ENCODE measurements at regions not wholly inside any gene's neighbourhood (a gene's known extent, or its start where the extent isn't known, plus 50 kb on each side); places are given as distances from the start of the nearest gene placed in this dataset.

GRCh38 chr11:116136987-116137674 is 632.9 kb upstream of the CADM1 start:
- peaks cover 12% of the 10 kb centered on the region in 2 experiments for H3K4me1 ChIP-seq (ENCODE audit: control insufficient read depth in 1 of 2, insufficient read depth in 2 of 2, low read length in 2 of 2)
- no peaks in the 10 kb centered on the region for H3K27me3 ChIP-seq (ENCODE audit: insufficient read depth, low read length)
- no CpG with 5 or more reads among the region's 9 CpGs for WGBS (ENCODE audit: extremely low coverage, insufficient coverage, insufficient read length)
- H4K8ac ChIP-seq (ENCODE audit: low read depth, low read length): no peak overlapping the region
- H3K79me1 ChIP-seq (ENCODE audit: low read length): peaks cover 6% of the 10 kb centered on the region
- H3K18ac ChIP-seq (ENCODE audit: low read length): no peak overlapping the region
- H2BK5ac ChIP-seq (ENCODE audit: low read depth, low read length, poor library complexity): no peak overlapping the region
- H2AK5ac ChIP-seq (ENCODE audit: low read length): no peak overlapping the region
- no peak overlapping the region for H4K12ac ChIP-seq (ENCODE audit: low read depth, low read length)
- no peak overlapping the region for H3K14ac ChIP-seq (ENCODE audit: low read length)
- H2AFZ ChIP-seq (ENCODE audit: insufficient read depth, low read length, poor library complexity): no peak overlapping the region
- no peaks in the 10 kb centered on the region for H3K9me3 ChIP-seq (ENCODE audit: insufficient read depth, low read depth, low read length)
- H3K4ac ChIP-seq (ENCODE audit: low read depth, low read length): no peak overlapping the region
- no peaks in the 10 kb centered on the region for H3K79me2 ChIP-seq (ENCODE audit: control insufficient read depth, insufficient read depth, low read length, poor library complexity)
- H2BK12ac ChIP-seq (ENCODE audit: low read length): no peak overlapping the region
- H4K91ac ChIP-seq (ENCODE audit: low read depth, low read length): no peak overlapping the region
- H3K4me2 ChIP-seq (ENCODE audit: low read length): no peak overlapping the region
- no peak overlapping the region for H3K4me3 ChIP-seq (ENCODE audit: low read depth, low read length)
- H3K27ac ChIP-seq (ENCODE audit: low read depth, low read length): no peak overlapping the region
- H2BK120ac ChIP-seq (ENCODE audit: insufficient read depth, low read length, poor library complexity): no peak overlapping the region
- no peak overlapping the region for H3K9ac ChIP-seq (ENCODE audit: low read length)
- H3K36me3 ChIP-seq (ENCODE audit: control insufficient read depth in 1 of 2, insufficient read depth in 2 of 2, low read length in 2 of 2): no peaks in the 10 kb centered on the region
- no peak for DNase-seq
- H3K23ac ChIP-seq (ENCODE audit: low read length): no peak overlapping the region

GRCh38 chr11:116135891-116136290 is 631.7 kb upstream of the CADM1 start:
- H3K18ac ChIP-seq (ENCODE audit: low read length): no peak overlapping the region
- H2BK12ac ChIP-seq (ENCODE audit: low read length): no peak overlapping the region
- H4K91ac ChIP-seq (ENCODE audit: low read depth, low read length): no peak overlapping the region
- no peak overlapping the region for H4K12ac ChIP-seq (ENCODE audit: low read depth, low read length)
- H3K79me2 ChIP-seq (ENCODE audit: control insufficient read depth, insufficient read depth, low read length, poor library complexity): no peaks in the 10 kb centered on the region
- no peak overlapping the region for H3K4me2 ChIP-seq (ENCODE audit: low read length)
- H3K9ac ChIP-seq (ENCODE audit: low read length): no peak overlapping the region
- no peaks in the 10 kb centered on the region for H3K36me3 ChIP-seq (ENCODE audit: control insufficient read depth in 1 of 2, insufficient read depth in 2 of 2, low read length in 2 of 2)
- no peak overlapping the region for H3K4ac ChIP-seq (ENCODE audit: low read depth, low read length)
- no peak overlapping the region for H2BK5ac ChIP-seq (ENCODE audit: low read depth, low read length, poor library complexity)
- no peak overlapping the region for H3K27ac ChIP-seq (ENCODE audit: low read depth, low read length)
- no peak overlapping the region for H2AFZ ChIP-seq (ENCODE audit: insufficient read depth, low read length, poor library complexity)
- DNase-seq: no peak
- 100% methylated on average over 2 of the region's 2 CpGs for WGBS (ENCODE audit: extremely low coverage, insufficient coverage, insufficient read length)
- H3K4me3 ChIP-seq (ENCODE audit: low read depth, low read length): no peak overlapping the region
- H3K79me1 ChIP-seq (ENCODE audit: low read length): peaks cover 6% of the 10 kb centered on the region
- H3K23ac ChIP-seq (ENCODE audit: low read length): no peak overlapping the region
- no peak overlapping the region for H4K8ac ChIP-seq (ENCODE audit: low read depth, low read length)
- no peaks in the 10 kb centered on the region for H3K27me3 ChIP-seq (ENCODE audit: insufficient read depth, low read length)
- no peaks in the 10 kb centered on the region for H3K9me3 ChIP-seq (ENCODE audit: insufficient read depth, low read depth, low read length)
- H2AK5ac ChIP-seq (ENCODE audit: low read length): no peak overlapping the region
- H3K14ac ChIP-seq (ENCODE audit: low read length): no peak overlapping the region
- peaks cover 15 to 21% of the 10 kb centered on the region in 2 experiments for H3K4me1 ChIP-seq (ENCODE audit: control insufficient read depth in 1 of 2, insufficient read depth in 2 of 2, low read length in 2 of 2)
- no peak overlapping the region for H2BK120ac ChIP-seq (ENCODE audit: insufficient read depth, low read length, poor library complexity)

- Histone ChIP-seq H2AFZ (ENCODE audit: insufficient read depth, low read length, poor library complexity) (no peak overlapping the region), H4K91ac (ENCODE audit: low read depth, low read length) (no peak overlapping the region), H3K79me1 (ENCODE audit: low read length) (peaks cover 6% of the 10 kb centered on the region), H3K4ac (ENCODE audit: low read depth, low read length) (no peak overlapping the region), H3K79me2 (ENCODE audit: control insufficient read depth, insufficient read depth, low read length, poor library complexity) (no peaks in the 10 kb centered on the region), H3K14ac (ENCODE audit: low read length) (no peak overlapping the region), H3K27ac (ENCODE audit: low read depth, low read length) (no peak overlapping the region), H3K27me3 (ENCODE audit: insufficient read depth, low read length) (no peaks in the 10 kb centered on the region), H3K9me3 (ENCODE audit: insufficient read depth, low read depth, low read length) (no peaks in the 10 kb centered on the region), H3K36me3 (ENCODE audit: control insufficient read depth in 1 of 2, insufficient read depth in 2 of 2, low read length in 2 of 2) (no peaks in the 10 kb centered on the region), H2BK120ac (ENCODE audit: insufficient read depth, low read length, poor library complexity) (no peak overlapping the region), H4K8ac (ENCODE audit: low read depth, low read length) (no peak overlapping the region), H2AK5ac (ENCODE audit: low read length) (no peak overlapping the region), H4K12ac (ENCODE audit: low read depth, low read length) (no peak overlapping the region), H3K4me1 (ENCODE audit: control insufficient read depth in 1 of 2, insufficient read depth in 2 of 2, low read length in 2 of 2) (peaks cover 19 to 22% of the 10 kb centered on the region in 2 experiments), H3K4me2 (ENCODE audit: low read length) (no peak overlapping the region), H3K9ac (ENCODE audit: low read length) (no peak overlapping the region), H3K18ac (ENCODE audit: low read length) (no peak overlapping the region), H3K23ac (ENCODE audit: low read length) (no peak overlapping the region), H2BK12ac (ENCODE audit: low read length) (no peak overlapping the region), H2BK5ac (ENCODE audit: low read depth, low read length, poor library complexity) (no peak overlapping the region), H3K4me3 (ENCODE audit: low read depth, low read length) (no peak overlapping the region)
- peak; percentile 26 to 55 for DNase-seq
- WGBS (ENCODE audit: extremely low coverage, insufficient coverage, insufficient read length): no CpG with 5 or more reads among the region's 1 CpG
These were observed 630.2 kb upstream of the CADM1 start for GRCh38 chr11:116134450-116134849.

- no peak overlapping the region for H2BK5ac ChIP-seq (ENCODE audit: low read depth, low read length, poor library complexity)
- peaks cover 6% of the 10 kb centered on the region for H3K79me1 ChIP-seq (ENCODE audit: low read length)
- no peaks in the 10 kb centered on the region for H3K9me3 ChIP-seq (ENCODE audit: insufficient read depth, low read depth, low read length)
- peak overlapping the region; percentile 20 for H2BK120ac ChIP-seq (ENCODE audit: insufficient read depth, low read length, poor library complexity)
- H3K4ac ChIP-seq (ENCODE audit: low read depth, low read length): no peak overlapping the region
- H3K36me3 ChIP-seq (ENCODE audit: control insufficient read depth in 1 of 2, insufficient read depth in 2 of 2, low read length in 2 of 2): no peaks in the 10 kb centered on the region
- H3K4me3 ChIP-seq (ENCODE audit: low read depth, low read length): no peak overlapping the region
- peak overlapping the region; percentile 21 for H2BK12ac ChIP-seq (ENCODE audit: low read length)
- H3K14ac ChIP-seq (ENCODE audit: low read length): peak overlapping the region; percentile 11
- H2AFZ ChIP-seq (ENCODE audit: insufficient read depth, low read length, poor library complexity): no peak overlapping the region
- H3K4me2 ChIP-seq (ENCODE audit: low read length): no peak overlapping the region
- H2AK5ac ChIP-seq (ENCODE audit: low read length): peak overlapping the region; percentile 61
- no peak overlapping the region for H3K18ac ChIP-seq (ENCODE audit: low read length)
- H3K4me1 ChIP-seq (ENCODE audit: control insufficient read depth in 1 of 2, insufficient read depth in 2 of 2, low read length in 2 of 2): peaks cover 19 to 20% of the 10 kb centered on the region in 2 experiments
- DNase-seq: no peak
- H4K91ac ChIP-seq (ENCODE audit: low read depth, low read length): peak overlapping the region; percentile 15
- no peak overlapping the region for H4K12ac ChIP-seq (ENCODE audit: low read depth, low read length)
- H3K27ac ChIP-seq (ENCODE audit: low read depth, low read length): no peak overlapping the region
- H3K9ac ChIP-seq (ENCODE audit: low read length): no peak overlapping the region
- H3K23ac ChIP-seq (ENCODE audit: low read length): no peak overlapping the region
- no CpG with 5 or more reads among the region's 14 CpGs for WGBS (ENCODE audit: extremely low coverage, insufficient coverage, insufficient read length)
- H4K8ac ChIP-seq (ENCODE audit: low read depth, low read length): no peak overlapping the region
- H3K27me3 ChIP-seq (ENCODE audit: insufficient read depth, low read length): no peaks in the 10 kb centered on the region
- no peaks in the 10 kb centered on the region for H3K79me2 ChIP-seq (ENCODE audit: control insufficient read depth, insufficient read depth, low read length, poor library complexity)
These were observed 628.2 kb upstream of the CADM1 start for GRCh38 chr11:116132273-116132978.

Data from trophoblast cell (in vitro differentiated cells and primary cell).